GM12878 (cell line): ENCODE measurements at regions not wholly inside any gene's neighbourhood (a gene's known extent, or its start where the extent isn't known, plus 50 kb on each side); places are given as distances from the start of the nearest gene placed in this dataset.

Experiments used
- ATAC-seq: fragments of 200-7000 bp; cut with Tn5 transposase; 3 replicates; pipeline ENCODE4 v1.9.1; 2020; ENCODE audit warnings: mild to moderate bottlenecking, moderate library complexity
- BruUV-seq: library from RNA; stranded (reverse); fragments of 400-500 nt; replicated peaks from 2 replicates; lab custom pipeline; 2021; lab: Mats Ljungman, UMichigan
- CTCF ChIA-PET: fragments of 300-600 bp; sonication (Branson Sonifier 250); formaldehyde crosslinking; extraction: SDS; loops from one replicate; lab custom pipeline; 2021; ENCODE audit warnings: inconsistent platforms; lab: Yijun Ruan, JAX
- POLR2A ChIA-PET: fragments of 350-600 bp; formaldehyde crosslinking; extraction: SDS; loops from one replicate; lab custom pipeline; 2021; ENCODE audit warnings: inconsistent platforms; lab: Charles Lee
- RAD21 ChIA-PET: fragments of 300-600 bp; sonication (Branson Sonifier 250); formaldehyde crosslinking; loops from one replicate; lab custom pipeline; 2023; ENCODE audit warnings: antibody characterized with exemption; ENCODE audit not compliant: unreplicated experiment; lab: Charles Lee
- SMC1A ChIA-PET: fragments of 300-600 bp; sonication (Branson Sonifier 250); formaldehyde crosslinking; loops from one replicate; lab custom pipeline; 2023; ENCODE audit not compliant: unreplicated experiment, uncharacterized antibody; lab: Charles Lee
- DNase-seq: peaks from one replicate; pipeline ENCODE4 v3.0.0-alpha.2; 2011; ENCODE audit warnings: low read depth, low spot score
- FAIRE-seq: peaks from 3 replicates; lab custom pipeline; 2011; peaks lifted over from hg19 to GRCh38; lab: Jason Lieb, UNC
- H2AFZ ChIP-seq: 2 replicates; pipeline ENCODE4 v1.6.0; 2011; ENCODE audit warnings: low read depth, low read length, control low read depth; ENCODE audit not compliant: control insufficient read depth
- H3K27ac ChIP-seq: 2 replicates; pipeline ENCODE4 v1.5.1; 2011; ENCODE audit warnings: control low read depth; ENCODE audit not compliant: control insufficient read depth, insufficient read depth
- H3K27me3 ChIP-seq, 2 experiments: replicated peaks in 1 of 2; 2 replicates each; pipeline versions ENCODE4 v1.6.0 to v1.6.1; 2011; ENCODE audit warnings: low read length in 1 of 2; ENCODE audit not compliant: control insufficient read depth in 2 of 2, insufficient read depth in 2 of 2
- H3K36me3 ChIP-seq, 2 experiments: 2 replicates each; pipeline ENCODE4 v1.5.1; 2011; ENCODE audit warnings: low read length in 1 of 2; ENCODE audit not compliant: control insufficient read depth in 2 of 2, insufficient read depth in 2 of 2
- H3K4me1 ChIP-seq: 2 replicates; pipeline ENCODE4 v1.6.1; 2011; ENCODE audit warnings: mild to moderate bottlenecking, low read length, moderate library complexity, mixed read lengths; ENCODE audit not compliant: control insufficient read depth, insufficient read depth
- H3K4me2 ChIP-seq: 2 replicates; pipeline ENCODE4 v1.6.0; 2011; ENCODE audit warnings: control low read depth; ENCODE audit not compliant: control insufficient read depth, insufficient read depth
- H3K4me3 ChIP-seq: fragments of 200-600 bp; sonication (generic); 2 replicates; pipeline ENCODE4 v1.5.1; 2016
- H3K79me2 ChIP-seq: 2 replicates; pipeline ENCODE4 v1.6.0; 2011; ENCODE audit warnings: low read length; ENCODE audit not compliant: control insufficient read depth, insufficient read depth
- H3K9ac ChIP-seq: 2 replicates; pipeline ENCODE4 v1.8.0; 2011; ENCODE audit warnings: low read length, control low read depth, mixed read lengths; ENCODE audit not compliant: control insufficient read depth, insufficient read depth
- H3K9me3 ChIP-seq: replicated peaks from 3 replicates; pipeline ENCODE4 v1.5.1; 2011; ENCODE audit warnings: mild to moderate bottlenecking, low read length; ENCODE audit not compliant: control insufficient read depth, insufficient read depth
- H4K20me1 ChIP-seq: 2 replicates; pipeline ENCODE4 v1.6.0; 2011; ENCODE audit not compliant: control insufficient read depth, insufficient read depth
- CBX5 ChIP-seq: sonication (generic); IDR thresholded peaks from 2 replicates; pipeline ENCODE4 v1.6.1; 2016; ENCODE audit warnings: low read depth, moderate library complexity, mild to moderate bottlenecking, inconsistent platforms
- LARP7 ChIP-seq: fragments of 450-650 bp; IDR thresholded peaks from 2 replicates; pipeline ENCODE4 v1.6.1; 2017; ENCODE audit warnings: mild to moderate bottlenecking
- NR2C1 ChIP-seq: fragments of 450-650 bp; IDR thresholded peaks from 2 replicates; pipeline ENCODE4 v1.6.1; 2017; ENCODE audit warnings: antibody characterized with exemption, mild to moderate bottlenecking, moderate library complexity
- PML ChIP-seq: IDR thresholded peaks from 2 replicates; pipeline ENCODE4 v1.6.1; 2012; ENCODE audit warnings: low read length, inconsistent platforms
- POU2F2 ChIP-seq: IDR thresholded peaks from 3 replicates; pipeline ENCODE4 v1.6.1; 2011; ENCODE audit warnings: low read depth, mild to moderate bottlenecking, low read length, borderline replicate concordance
- RBBP5 ChIP-seq: fragments of 200-600 bp; sonication (generic); conservative IDR thresholded peaks from 2 replicates; pipeline ENCODE4 v1.6.1; 2016
- RFX5 ChIP-seq: IDR thresholded peaks from 2 replicates; pipeline ENCODE4 v1.6.1; 2011; ENCODE audit warnings: low read depth, low read length, improper control_type of control experiment
- RUNX3 ChIP-seq: IDR thresholded peaks from 2 replicates; pipeline ENCODE4 v1.6.1; 2012; ENCODE audit warnings: low read length, inconsistent platforms
- SP1 ChIP-seq: IDR thresholded peaks from one replicate; pipeline ENCODE4 v1.6.1; 2011; ENCODE audit warnings: low read depth, low read length
- SPI1 ChIP-seq: IDR thresholded peaks from 2 replicates; pipeline ENCODE4 v1.6.1; 2011; ENCODE audit warnings: low read depth, mild to moderate bottlenecking, low read length, moderate library complexity, borderline replicate concordance; ENCODE audit not compliant: insufficient read depth
- ZNF207 ChIP-seq: fragments of 450-650 bp; IDR thresholded peaks from 2 replicates; pipeline ENCODE4 v1.6.1; 2014; ENCODE audit warnings: antibody characterized with exemption, mild to moderate bottlenecking, borderline replicate concordance
- ZSCAN29 ChIP-seq: fragments of 450-650 bp; IDR thresholded peaks from 2 replicates; pipeline ENCODE4 v1.6.1; 2017; ENCODE audit warnings: mild to moderate bottlenecking, moderate library complexity
- WGBS: methylation state at CpG from one replicate; pipeline ENCODE4 v1.1.6; 2016; ENCODE audit warnings: low lambda C conversion rate; ENCODE audit not compliant: insufficient replicate concordance, insufficient coverage; ENCODE audit errors: missing lambda C conversion rate; 5-methylcytosine and 5-hydroxymethylcytosine counted together
- in situ Hi-C: fragments of 300-500 bp; cut with MboI; formaldehyde crosslinking; loops from 9 replicates; pipeline ENCODE4 v1.14.3; 2018; ENCODE audit warnings: mixed read lengths
- intact Hi-C: fragments of 100-400 bp; cut with micrococcal nuclease; formaldehyde crosslinking; loops from one replicate; pipeline ENCODE4 v1.14.2; 2022; ENCODE audit not compliant: unreplicated experiment
- TF ChIP-seq, protein P1 (sequence below): IDR thresholded peaks from 2 replicates; pipeline ENCODE4 v1.6.1; 2012; ENCODE audit warnings: low read depth, low read length, improper control_type of control experiment
- TF ChIP-seq, protein P2 (sequence below): fragments of 450-650 bp; IDR thresholded peaks from 2 replicates; pipeline ENCODE4 v1.6.1; 2017; ENCODE audit warnings: mild to moderate bottlenecking, low read depth, inconsistent platforms; ENCODE audit not compliant: poor library complexity, severe bottlenecking
- TF ChIP-seq, protein P3 (sequence below): fragments of 450-650 bp; IDR thresholded peaks from 2 replicates; pipeline ENCODE4 v1.6.1; 2014; ENCODE audit warnings: mild to moderate bottlenecking

GRCh38 chr2:162473-163382 is 101.1 kb downstream of the SH3YL1 start:
- no peak overlapping the region for H3K4me3 ChIP-seq
- H3K79me2 ChIP-seq, result no peaks in the 10 kb centered on the region
- no peaks in the 10 kb centered on the region for H3K27me3 ChIP-seq
- H2AFZ ChIP-seq, result no peak overlapping the region
- ATAC-seq, result no peak
- no peak for FAIRE-seq
- TF ChIP-seq NR2C1 (no peak), ZSCAN29 (no peak)
- TF ChIP-seq, protein P1, sequence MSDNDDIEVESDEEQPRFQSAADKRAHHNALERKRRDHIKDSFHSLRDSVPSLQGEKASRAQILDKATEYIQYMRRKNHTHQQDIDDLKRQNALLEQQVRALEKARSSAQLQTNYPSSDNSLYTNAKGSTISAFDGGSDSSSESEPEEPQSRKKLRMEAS, result no peak
- no peak overlapping the region for H3K9ac ChIP-seq
- POLR2A ChIA-PET, result no interaction called here
- DNase-seq, result no peak
- BruUV-seq, result no TSS peak
- CTCF ChIA-PET, result no interaction called here
- RAD21 ChIA-PET, result no interaction called here
- no peaks in the 10 kb centered on the region for H3K9me3 ChIP-seq
- H4K20me1 ChIP-seq, result no peaks in the 10 kb centered on the region
- no peaks in the 10 kb centered on the region for H3K36me3 ChIP-seq
- WGBS, result 26% methylated on average over 13 of the region's 13 CpGs
- no peak overlapping the region for H3K4me2 ChIP-seq
- H3K4me1 ChIP-seq, result no peaks in the 10 kb centered on the region
- SMC1A ChIA-PET, result interaction anchor here (1.5 kb wide), 1 partner anchor 23 kb away, joined by 4 read pairs; no protein-coding TSS in a partner anchor
- in situ Hi-C loops (no loop called here), intact Hi-C loops (no loop called here)
- no peak overlapping the region for H3K27ac ChIP-seq

DNA sequence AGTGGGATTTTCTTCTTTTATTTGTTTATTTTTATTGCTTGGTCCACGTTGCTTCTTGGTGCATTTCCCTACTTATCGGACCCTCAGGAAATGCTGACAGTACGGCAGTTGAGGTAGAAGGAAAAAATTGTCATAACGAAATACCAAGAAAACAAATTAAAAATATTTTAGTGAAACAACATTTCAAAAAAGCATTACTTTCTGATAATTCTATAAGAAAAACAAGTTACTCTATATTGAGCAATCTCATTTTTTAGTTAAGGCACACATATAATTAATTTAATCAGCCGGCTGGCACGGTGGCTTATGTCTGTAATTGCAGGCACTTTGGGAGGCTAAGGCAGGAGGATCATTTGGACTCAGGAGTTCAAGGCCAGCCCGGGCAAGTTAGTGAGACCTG is 102.1 kb downstream of the SH3YL1 start:
- H3K4me2 ChIP-seq, result no peak overlapping the region
- BruUV-seq, result no TSS peak
- no peak overlapping the region for H3K4me3 ChIP-seq
- ATAC-seq (no peak), FAIRE-seq (no peak), DNase-seq (no peak)
- ChIA-PET CTCF (no interaction called here), RAD21 (no interaction called here), SMC1A (no interaction called here), POLR2A (no interaction called here)
- H3K36me3 ChIP-seq, result no peaks in the 10 kb centered on the region
- intact Hi-C loops, result no loop called here
- H3K79me2 ChIP-seq, result no peaks in the 10 kb centered on the region
- H3K9ac ChIP-seq, result no peak overlapping the region
- H3K4me1 ChIP-seq, result no peaks in the 10 kb centered on the region
- H4K20me1 ChIP-seq, result no peaks in the 10 kb centered on the region
- TF ChIP-seq CBX5 (no peak), ZNF207 (no peak), LARP7 (no peak), POU2F2 (no peak), RFX5 (no peak), SP1 (no peak), SPI1 (no peak), RUNX3 (no peak), RBBP5 (no peak), PML (no peak)
- TF ChIP-seq, protein P2, sequence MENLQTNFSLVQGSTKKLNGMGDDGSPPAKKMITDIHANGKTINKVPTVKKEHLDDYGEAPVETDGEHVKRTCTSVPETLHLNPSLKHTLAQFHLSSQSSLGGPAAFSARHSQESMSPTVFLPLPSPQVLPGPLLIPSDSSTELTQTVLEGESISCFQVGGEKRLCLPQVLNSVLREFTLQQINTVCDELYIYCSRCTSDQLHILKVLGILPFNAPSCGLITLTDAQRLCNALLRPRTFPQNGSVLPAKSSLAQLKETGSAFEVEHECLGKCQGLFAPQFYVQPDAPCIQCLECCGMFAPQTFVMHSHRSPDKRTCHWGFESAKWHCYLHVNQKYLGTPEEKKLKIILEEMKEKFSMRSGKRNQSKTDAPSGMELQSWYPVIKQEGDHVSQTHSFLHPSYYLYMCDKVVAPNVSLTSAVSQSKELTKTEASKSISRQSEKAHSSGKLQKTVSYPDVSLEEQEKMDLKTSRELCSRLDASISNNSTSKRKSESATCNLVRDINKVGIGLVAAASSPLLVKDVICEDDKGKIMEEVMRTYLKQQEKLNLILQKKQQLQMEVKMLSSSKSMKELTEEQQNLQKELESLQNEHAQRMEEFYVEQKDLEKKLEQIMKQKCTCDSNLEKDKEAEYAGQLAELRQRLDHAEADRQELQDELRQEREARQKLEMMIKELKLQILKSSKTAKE, result no peak
- TF ChIP-seq, protein P3, sequence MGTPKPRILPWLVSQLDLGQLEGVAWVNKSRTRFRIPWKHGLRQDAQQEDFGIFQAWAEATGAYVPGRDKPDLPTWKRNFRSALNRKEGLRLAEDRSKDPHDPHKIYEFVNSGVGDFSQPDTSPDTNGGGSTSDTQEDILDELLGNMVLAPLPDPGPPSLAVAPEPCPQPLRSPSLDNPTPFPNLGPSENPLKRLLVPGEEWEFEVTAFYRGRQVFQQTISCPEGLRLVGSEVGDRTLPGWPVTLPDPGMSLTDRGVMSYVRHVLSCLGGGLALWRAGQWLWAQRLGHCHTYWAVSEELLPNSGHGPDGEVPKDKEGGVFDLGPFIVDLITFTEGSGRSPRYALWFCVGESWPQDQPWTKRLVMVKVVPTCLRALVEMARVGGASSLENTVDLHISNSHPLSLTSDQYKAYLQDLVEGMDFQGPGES, result no peak
- 41% methylated on average over 7 of the region's 7 CpGs for WGBS
- no peaks in the 10 kb centered on the region for H3K9me3 ChIP-seq
- H2AFZ ChIP-seq, result no peak overlapping the region
- no peaks in the 10 kb centered on the region for H3K27me3 ChIP-seq
- H3K27ac ChIP-seq, result no peak overlapping the region
- in situ Hi-C loops, result no loop called here
